Testis (tissue), 2 donors: ENCODE measurements at regions not wholly inside any gene's neighbourhood (a gene's known extent, or its start where the extent isn't known, plus 50 kb on each side); places are given as distances from the start of the nearest gene placed in this dataset.
"Not testable (repeated sequence)": the region's sequence is repeated elsewhere in the genome, so short reads cannot be mapped to it uniquely, and the experiment has no call there.

Experiments used
- DNase-seq: peaks from one replicate; pipeline ENCODE4 v3.0.0-alpha.2; 2019
- H3K27ac ChIP-seq, 2 donors: fragments of 200-600 bp; sonication (generic); one replicate each; pipeline ENCODE4 v1.5.1; 2019
- H3K27me3 ChIP-seq: fragments of 200-600 bp; sonication (generic); one replicate; pipeline ENCODE4 v1.5.1; 2019
- H3K36me3 ChIP-seq: fragments of 200-600 bp; sonication (generic); one replicate; pipeline ENCODE4 v1.5.1; 2017; ENCODE audit warnings: low read depth; ENCODE audit errors: missing control alignments
- H3K4me1 ChIP-seq: fragments of 200-600 bp; sonication (generic); one replicate; pipeline ENCODE4 v1.5.1; 2019
- H3K4me3 ChIP-seq, 2 donors: fragments of 200-600 bp; sonication (generic); one replicate each; pipeline ENCODE4 v1.5.1; 2017 to 2019
- H3K9me3 ChIP-seq: fragments of 200-600 bp; sonication (generic); one replicate; pipeline ENCODE4 v1.5.1; 2017
- WGBS, 2 donors: methylation state at CpG; one replicate each; pipeline ENCODE4 v1.1.5; 2018; 5-methylcytosine and 5-hydroxymethylcytosine counted together
- intact Hi-C: fragments of 100-400 bp; cut with DNase I; formaldehyde crosslinking; loops from one replicate; pipeline ENCODE4 v1.15.1; 2023; ENCODE audit warnings: low total_unique reads

- DNase-seq, H3K9me3 ChIP-seq, H3K4me1 ChIP-seq, H3K36me3 ChIP-seq, H3K27ac ChIP-seq, intact Hi-C loops, H3K4me3 ChIP-seq, H3K27me3 ChIP-seq: not testable (repeated sequence)
- 63 to 74% methylated on average over 2 of the region's 2 CpGs for WGBS, 2 donors
Observed at GRCh38 chr2:87301871-87302270, 280.2 kb upstream of the PLGLB1 start.

GRCh38 chr2:87308621-87309020 lies 287.0 kb upstream of the PLGLB1 start:
- H3K4me1 ChIP-seq, H3K36me3 ChIP-seq, H3K4me3 ChIP-seq, H3K9me3 ChIP-seq, DNase-seq, H3K27ac ChIP-seq, H3K27me3 ChIP-seq, intact Hi-C loops: not testable (repeated sequence)
- no CpG with 5 or more reads among the region's 7 CpGs for WGBS, 2 donors

- H3K27ac ChIP-seq, DNase-seq, H3K4me3 ChIP-seq, H3K27me3 ChIP-seq, H3K9me3 ChIP-seq, H3K4me1 ChIP-seq, H3K36me3 ChIP-seq, intact Hi-C loops: not testable (repeated sequence)
- WGBS, 2 donors, result 33 to 54% methylated on average over 1 of the region's 3 CpGs
Observed at GRCh38 chr2:87309785-87310184, 288.1 kb upstream of the PLGLB1 start.

GRCh38 chr2:87311896-87312441 lies 290.3 kb upstream of the PLGLB1 start:
- H3K36me3 ChIP-seq, intact Hi-C loops, H3K27me3 ChIP-seq, H3K27ac ChIP-seq, DNase-seq, H3K4me1 ChIP-seq, H3K9me3 ChIP-seq, H3K4me3 ChIP-seq: not testable (repeated sequence)
- 90% methylated on average over 2 of the region's 6 CpGs; no CpG with 5 or more reads in 1 of the 2 donors for WGBS, 2 donors

- H3K4me3 ChIP-seq, H3K36me3 ChIP-seq, H3K27ac ChIP-seq, H3K9me3 ChIP-seq, H3K27me3 ChIP-seq, intact Hi-C loops, H3K4me1 ChIP-seq, DNase-seq: not testable (repeated sequence)
- 74 to 88% methylated on average over 3 of the region's 3 CpGs for WGBS, 2 donors
Observed at GRCh38 chr2:87314622-87315021, 293.0 kb upstream of the PLGLB1 start.

- whole genome bisulfite sequencing, 2 donors, result 73 to 82% methylated on average over 2 to 5 of the region's 6 CpGs
- H3K27me3 ChIP-seq, H3K36me3 ChIP-seq, DNase-seq, H3K4me3 ChIP-seq, intact Hi-C loops, H3K27ac ChIP-seq, H3K9me3 ChIP-seq, H3K4me1 ChIP-seq: not testable (repeated sequence)
Observed at GRCh38 chr2:87315183-87315902, 293.7 kb upstream of the PLGLB1 start.

GRCh38 chr2:87317193-87317592 lies 295.5 kb upstream of the PLGLB1 start:
- intact Hi-C loops, H3K4me3 ChIP-seq, H3K9me3 ChIP-seq, H3K27ac ChIP-seq, H3K4me1 ChIP-seq, H3K27me3 ChIP-seq, DNase-seq, H3K36me3 ChIP-seq: not testable (repeated sequence)
- 88% methylated on average over 1 of the region's 1 CpG; no CpG with 5 or more reads in 1 of the 2 donors for WGBS, 2 donors

GRCh38 chr2:87318814-87319491 lies 297.3 kb upstream of the PLGLB1 start:
- H3K27me3 ChIP-seq, H3K36me3 ChIP-seq, H3K4me1 ChIP-seq, intact Hi-C loops, DNase-seq, H3K27ac ChIP-seq, H3K4me3 ChIP-seq, H3K9me3 ChIP-seq: not testable (repeated sequence)
- 44 to 45% methylated on average over 1 of the region's 2 CpGs for WGBS, 2 donors

GRCh38 chr2:87319705-87320104 lies 298.1 kb upstream of the PLGLB1 start:
- 96% methylated on average over 2 of the region's 2 CpGs; no CpG with 5 or more reads in 1 of the 2 donors for WGBS, 2 donors
- H3K9me3 ChIP-seq, DNase-seq, H3K36me3 ChIP-seq, H3K4me3 ChIP-seq, H3K27ac ChIP-seq, H3K4me1 ChIP-seq, intact Hi-C loops, H3K27me3 ChIP-seq: not testable (repeated sequence)

- intact Hi-C loops, DNase-seq, H3K4me3 ChIP-seq, H3K27ac ChIP-seq, H3K27me3 ChIP-seq, H3K9me3 ChIP-seq, H3K36me3 ChIP-seq, H3K4me1 ChIP-seq: not testable (repeated sequence)
- 74 to 93% methylated on average over 4 to 7 of the region's 9 CpGs for WGBS, 2 donors
Observed at GRCh38 chr2:87321201-87321600, 299.6 kb upstream of the PLGLB1 start.

GRCh38 chr2:87324335-87325041 lies 302.8 kb upstream of the PLGLB1 start:
- H3K4me3 ChIP-seq, H3K4me1 ChIP-seq, H3K27ac ChIP-seq, H3K27me3 ChIP-seq, H3K9me3 ChIP-seq, intact Hi-C loops, H3K36me3 ChIP-seq, DNase-seq: not testable (repeated sequence)
- 81 to 88% methylated on average over 6 of the region's 6 CpGs for WGBS, 2 donors
